ENCODE measurements at regions not wholly inside any gene's neighbourhood (a gene's known extent, or its start where the extent isn't known, plus 50 kb on each side); places are given as distances from the start of the nearest gene placed in this dataset.

- Histone ChIP-seq H3K9ac (ENCODE audit: control insufficient read depth, extremely low read depth, insufficient read depth, low read length) (no peak overlapping the region), H3K79me2 (ENCODE audit: control insufficient read depth, insufficient read depth, low read length) (no peaks in the 10 kb centered on the region), H4K20me1 (ENCODE audit: control insufficient read depth, extremely low read depth, insufficient read depth, low read length) (no peaks in the 10 kb centered on the region), H3K4me3 (ENCODE audit: control insufficient read depth in 2 of 3, extremely low read depth in 1 of 3, insufficient read depth in 2 of 3, low read depth in 1 of 3, low read length in 3 of 3) (no peak overlapping the region), H3K36me3 (ENCODE audit: control insufficient read depth in 2 of 2, extremely low read depth in 1 of 2, insufficient read depth in 2 of 2, low read length in 2 of 2) (no peaks in the 10 kb centered on the region), H3K9me1 (ENCODE audit: control insufficient read depth, extremely low read depth, insufficient read depth, low read length) (no peaks in the 10 kb centered on the region), H3K9me3 (ENCODE audit: control insufficient read depth, low read depth, low read length) (no peaks in the 10 kb centered on the region), H3K4me1 (ENCODE audit: control insufficient read depth, extremely low read depth, insufficient read depth, low read length) (peaks cover 9% of the 10 kb centered on the region), H3K27ac (ENCODE audit: control insufficient read depth, insufficient read depth, low read length) (no peak overlapping the region), H3K27me3 (ENCODE audit: control insufficient read depth, extremely low read depth, insufficient read depth, low read length) (no peaks in the 10 kb centered on the region), H3K4me2 (ENCODE audit: control insufficient read depth, extremely low read depth, insufficient read depth, low read depth, low read length) (no peak overlapping the region), H2AFZ (ENCODE audit: control insufficient read depth, low read length) (no peak overlapping the region)
- dilution Hi-C loops (cut with MboI; ENCODE audit: extremely low pct_ligation_motif_present, low sequenced_read_pairs) = no loop called here
- TF ChIP-seq EZH2 (IDR thresholded peaks at IDR 0.05; ENCODE audit: low read length) (no peak), CTCF (optimal IDR thresholded peaks at IDR 0.05 in 1 of 3, IDR thresholded peaks at IDR 0.05 in 1 of 3, conservative IDR thresholded peaks at IDR 0.05 in 1 of 3; ENCODE audit: extremely low read depth in 1 of 3, insufficient read depth in 2 of 3, low read length in 3 of 3) (no peak)
- DNase-seq (ENCODE audit: low read depth, low spot score) = no peak
- no peak for FAIRE-seq
Observed at GRCh38 chr4:14237911-14238310, 610.4 kb upstream of the BOD1L1 start.

- no peak overlapping the region for H3K4me3 ChIP-seq (ENCODE audit: control insufficient read depth in 2 of 3, extremely low read depth in 1 of 3, insufficient read depth in 2 of 3, low read depth in 1 of 3, low read length in 3 of 3)
- no peak overlapping the region for H3K4me2 ChIP-seq (ENCODE audit: control insufficient read depth, extremely low read depth, insufficient read depth, low read depth, low read length)
- H3K27ac ChIP-seq (ENCODE audit: control insufficient read depth, insufficient read depth, low read length) = no peak overlapping the region
- DNase-seq (ENCODE audit: low read depth, low spot score) (no peak), FAIRE-seq (no peak)
- TF ChIP-seq EZH2 (IDR thresholded peaks at IDR 0.05; ENCODE audit: low read length) (no peak), CTCF (optimal IDR thresholded peaks at IDR 0.05 in 1 of 3, IDR thresholded peaks at IDR 0.05 in 1 of 3, conservative IDR thresholded peaks at IDR 0.05 in 1 of 3; ENCODE audit: extremely low read depth in 1 of 3, insufficient read depth in 2 of 3, low read length in 3 of 3) (no peak)
- H2AFZ ChIP-seq (ENCODE audit: control insufficient read depth, low read length) = no peak overlapping the region
- H3K9me1 ChIP-seq (ENCODE audit: control insufficient read depth, extremely low read depth, insufficient read depth, low read length) = no peaks in the 10 kb centered on the region
- H3K9ac ChIP-seq (ENCODE audit: control insufficient read depth, extremely low read depth, insufficient read depth, low read length) = no peak overlapping the region
- no peaks in the 10 kb centered on the region for H4K20me1 ChIP-seq (ENCODE audit: control insufficient read depth, extremely low read depth, insufficient read depth, low read length)
- H3K36me3 ChIP-seq (ENCODE audit: control insufficient read depth in 2 of 2, extremely low read depth in 1 of 2, insufficient read depth in 2 of 2, low read length in 2 of 2) = no peaks in the 10 kb centered on the region
- no peaks in the 10 kb centered on the region for H3K4me1 ChIP-seq (ENCODE audit: control insufficient read depth, extremely low read depth, insufficient read depth, low read length)
- H3K27me3 ChIP-seq (ENCODE audit: control insufficient read depth, extremely low read depth, insufficient read depth, low read length) = no peaks in the 10 kb centered on the region
- no peaks in the 10 kb centered on the region for H3K79me2 ChIP-seq (ENCODE audit: control insufficient read depth, insufficient read depth, low read length)
- no peaks in the 10 kb centered on the region for H3K9me3 ChIP-seq (ENCODE audit: control insufficient read depth, low read depth, low read length)
- dilution Hi-C loops (cut with MboI; ENCODE audit: extremely low pct_ligation_motif_present, low sequenced_read_pairs) = no loop called here
Observed at GRCh38 chr4:14241574-14241973, 614.0 kb upstream of the BOD1L1 start.
